ENCODE measurements at regions not wholly inside any gene's neighbourhood (a gene's known extent, or its start where the extent isn't known, plus 50 kb on each side); places are given as distances from the start of the nearest gene placed in this dataset.

GRCh38 chr12:114952573-114953271 lies 268.7 kb upstream of the TBX3 start:
- no peak for DNase-seq

- DNase-seq = no peak
Measured at GRCh38 chr12:114949058-114949820, 265.3 kb upstream of the TBX3 start.

- no peak for DNase-seq
Measured at GRCh38 chr12:114945351-114945750, 261.4 kb upstream of the TBX3 start.

- DNase-seq = no peak
Measured at GRCh38 chr12:114944736-114945135, 260.8 kb upstream of the TBX3 start.

- no peak for DNase-seq
Measured at GRCh38 chr12:114943601-114944000, 259.6 kb upstream of the TBX3 start.

GRCh38 chr12:114938487-114939210 lies 254.7 kb upstream of the TBX3 start:
- no peak for DNase-seq

- DNase-seq = no peak
Measured at GRCh38 chr12:114936148-114937079, 252.4 kb upstream of the TBX3 start.

GRCh38 chr12:114935658-114936057 lies 251.7 kb upstream of the TBX3 start:
- DNase-seq = no peak

GRCh38 chr12:114933428-114934160 lies 249.6 kb upstream of the TBX3 start:
- no peak for DNase-seq

GRCh38 chr12:114932806-114933205 lies 248.8 kb upstream of the TBX3 start:
- no peak for DNase-seq

- no peak for DNase-seq
Measured at GRCh38 chr12:114931025-114931424, 247.1 kb upstream of the TBX3 start.

GRCh38 chr12:114926341-114926740 lies 242.4 kb upstream of the TBX3 start:
- no peak for DNase-seq

GRCh38 chr12:114924946-114925475 lies 241.0 kb upstream of the TBX3 start:
- DNase-seq = no peak

GRCh38 chr12:114921781-114922180 lies 237.8 kb upstream of the TBX3 start:
- no peak for DNase-seq

- no peak for DNase-seq
Measured at GRCh38 chr12:114920771-114921554, 237.0 kb upstream of the TBX3 start.

- no peak for DNase-seq
Measured at GRCh38 chr12:114919479-114919878, 235.5 kb upstream of the TBX3 start.

GRCh38 chr12:114918535-114919233 lies 234.7 kb upstream of the TBX3 start:
- no peak for DNase-seq

GRCh38 chr12:114917953-114918352 lies 234.0 kb upstream of the TBX3 start:
- DNase-seq = no peak

- DNase-seq = no peak
Measured at GRCh38 chr12:114917307-114917706, 233.3 kb upstream of the TBX3 start.

- DNase-seq = no peak
Measured at GRCh38 chr12:114916541-114916940, 232.6 kb upstream of the TBX3 start.
